Neural crest cell (in vitro differentiated cells): ENCODE measurements at regions not wholly inside any gene's neighbourhood (a gene's known extent, or its start where the extent isn't known, plus 50 kb on each side); places are given as distances from the start of the nearest gene placed in this dataset.
A peak's percentile ranks its signal among the peaks of the same experiment; 100 is the strongest.

Experiments
- DNase-seq: peaks from one replicate; pipeline ENCODE4 v3.0.0; 2021; ENCODE audit warnings: low read depth, mixed read lengths, low spot score
- H3K27ac Mint-ChIP-seq: one replicate; pipeline ENCODE4 v1.8.0; 2021; ENCODE audit warnings: mild to moderate bottlenecking, mixed read lengths; ENCODE audit not compliant: unreplicated experiment
- H3K27me3 Mint-ChIP-seq: 2 replicates; pipeline ENCODE4 v1.8.0; 2021; ENCODE audit warnings: low read depth, mild to moderate bottlenecking, mixed read lengths
- H3K36me3 Mint-ChIP-seq: 2 replicates; pipeline ENCODE4 v1.8.0; 2021; ENCODE audit warnings: low read depth, mild to moderate bottlenecking, mixed read lengths
- H3K4me1 Mint-ChIP-seq: 2 replicates; pipeline ENCODE4 v1.8.0; 2021; ENCODE audit warnings: mixed read lengths
- H3K4me3 Mint-ChIP-seq: one replicate; pipeline ENCODE4 v1.8.0; 2021; ENCODE audit warnings: mild to moderate bottlenecking, mixed read lengths
- H3K9me3 Mint-ChIP-seq: 2 replicates; pipeline ENCODE4 v1.8.0; 2021; ENCODE audit warnings: mixed read lengths
- CTCF ChIP-seq: fragments of 200-600 bp; sonication (generic); conservative IDR thresholded peaks from 2 replicates; pipeline ENCODE4 v1.5.0; 2021; ENCODE audit warnings: antibody characterized with exemption, mild to moderate bottlenecking

DNA sequence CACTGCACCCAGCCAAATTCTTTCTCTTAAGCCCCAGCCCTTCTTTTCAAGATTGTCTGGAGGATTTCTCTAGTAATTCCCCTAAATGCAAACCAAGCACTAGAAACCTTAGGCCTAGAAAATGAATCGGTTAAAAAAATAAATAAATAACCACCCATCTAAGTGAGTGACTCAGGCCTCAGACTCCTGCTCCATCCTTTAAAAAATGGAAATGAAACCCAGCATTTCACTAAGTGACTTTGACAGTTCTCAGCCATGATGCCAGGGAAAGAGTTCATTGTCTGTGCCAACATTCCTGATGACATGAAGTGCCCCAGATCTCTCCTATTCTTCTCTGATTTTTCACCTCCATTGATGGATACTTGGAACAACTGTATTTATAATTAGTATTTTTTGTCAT is 415.2 kb upstream of the DAB1 start:
- H3K4me1 Mint-ChIP-seq: no peaks in the 10 kb centered on the region
- peaks cover 13% of the 10 kb centered on the region for H3K9me3 Mint-ChIP-seq
- H3K27me3 Mint-ChIP-seq: no peaks in the 10 kb centered on the region
- H3K27ac Mint-ChIP-seq: no peak overlapping the region
- H3K4me3 Mint-ChIP-seq: no peak overlapping the region
- peaks cover 26% of the 10 kb centered on the region for H3K36me3 Mint-ChIP-seq
- no peak for TF ChIP-seq CTCF
- no peak for DNase-seq

DNA sequence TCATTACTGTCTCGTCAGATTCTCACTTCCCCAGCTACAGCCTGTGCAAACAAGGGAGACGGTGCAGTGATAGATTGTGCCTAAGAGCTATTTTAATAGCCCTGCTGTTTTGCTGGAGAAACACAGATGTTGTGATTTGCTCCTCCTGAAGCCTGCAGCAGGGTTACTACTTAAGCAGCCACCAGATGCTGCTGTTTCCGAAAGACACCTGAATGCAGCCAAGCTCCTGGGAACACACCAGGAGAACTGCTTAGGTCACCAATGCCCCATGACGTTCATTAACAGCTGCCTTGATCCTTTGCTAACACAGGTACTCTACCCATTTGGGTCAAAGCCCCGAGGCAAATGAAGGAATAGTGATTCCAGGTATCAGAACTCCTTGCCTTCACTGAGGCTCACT is 411.8 kb upstream of the DAB1 start:
- no peak for DNase-seq
- no peaks in the 10 kb centered on the region for H3K27me3 Mint-ChIP-seq
- H3K4me1 Mint-ChIP-seq: peaks cover 19% of the 10 kb centered on the region
- no peak for TF ChIP-seq CTCF
- H3K36me3 Mint-ChIP-seq: peaks cover 8% of the 10 kb centered on the region
- H3K4me3 Mint-ChIP-seq: no peak overlapping the region
- H3K9me3 Mint-ChIP-seq: peaks cover 3% of the 10 kb centered on the region
- H3K27ac Mint-ChIP-seq: no peak overlapping the region

- H3K9me3 Mint-ChIP-seq: no peaks in the 10 kb centered on the region
- H3K27me3 Mint-ChIP-seq: no peaks in the 10 kb centered on the region
- TF ChIP-seq CTCF: no peak
- H3K36me3 Mint-ChIP-seq: no peaks in the 10 kb centered on the region
- DNase-seq: no peak
- no peak overlapping the region for H3K4me3 Mint-ChIP-seq
- H3K4me1 Mint-ChIP-seq: peaks cover 19% of the 10 kb centered on the region
- no peak overlapping the region for H3K27ac Mint-ChIP-seq
Measured at GRCh38 chr1:57833296-57833695, 409.4 kb upstream of the DAB1 start.

- H3K36me3 Mint-ChIP-seq: no peaks in the 10 kb centered on the region
- H3K4me1 Mint-ChIP-seq: peaks cover 19% of the 10 kb centered on the region
- H3K9me3 Mint-ChIP-seq: no peaks in the 10 kb centered on the region
- peak overlapping the region; percentile 28 for H3K27ac Mint-ChIP-seq
- no peak for TF ChIP-seq CTCF
- peak; percentile 1 for DNase-seq
- peak overlapping the region; percentile 70 for H3K4me3 Mint-ChIP-seq
- no peaks in the 10 kb centered on the region for H3K27me3 Mint-ChIP-seq
Measured at GRCh38 chr1:57832612-57833011, 408.8 kb upstream of the DAB1 start.

DNA sequence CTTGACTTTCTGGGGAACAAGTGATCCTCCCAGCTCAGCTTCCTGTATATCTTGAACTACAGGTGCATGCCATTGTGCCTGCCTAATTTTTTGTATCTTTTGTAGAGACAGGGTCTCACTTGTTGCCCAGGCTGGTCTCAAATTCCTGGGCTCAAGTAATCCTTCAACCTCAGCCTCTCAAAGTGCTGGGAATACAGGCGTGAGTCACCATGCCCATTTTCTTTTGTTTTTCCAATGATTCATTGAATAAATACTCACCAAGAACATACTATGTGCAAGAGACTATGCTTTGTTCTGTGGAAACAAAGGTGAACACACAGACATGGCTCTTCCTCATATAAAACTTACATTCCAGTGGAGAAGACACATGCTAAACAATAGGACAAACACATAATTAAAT is 407.8 kb upstream of the DAB1 start:
- Mint-ChIP-seq H3K4me3 (no peak overlapping the region), H3K36me3 (no peaks in the 10 kb centered on the region), H3K27me3 (no peaks in the 10 kb centered on the region), H3K4me1 (peaks cover 27% of the 10 kb centered on the region), H3K27ac (no peak overlapping the region), H3K9me3 (no peaks in the 10 kb centered on the region)
- DNase-seq: no peak
- TF ChIP-seq CTCF: no peak

DNA sequence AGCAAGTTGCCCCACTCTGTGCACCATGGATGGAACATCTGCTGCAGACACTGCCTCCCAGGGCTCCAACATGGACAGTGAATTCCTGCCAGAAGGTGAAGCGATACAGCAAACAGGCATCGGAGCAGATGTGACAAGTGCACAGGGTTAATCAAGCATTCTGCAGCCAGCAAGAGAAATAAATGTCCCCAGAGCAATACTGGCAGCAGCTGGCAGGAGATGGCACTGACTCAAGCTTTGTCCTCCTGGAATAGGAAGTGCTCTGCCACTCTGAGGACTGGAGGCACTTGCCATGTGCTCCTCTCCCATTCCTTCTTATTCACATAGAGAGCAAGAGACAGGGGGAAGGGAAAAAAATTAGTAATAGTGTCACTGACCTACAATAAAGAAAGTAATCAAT is 402.7 kb upstream of the DAB1 start:
- no peak overlapping the region for H3K27ac Mint-ChIP-seq
- no peaks in the 10 kb centered on the region for H3K27me3 Mint-ChIP-seq
- no peak for TF ChIP-seq CTCF
- DNase-seq: no peak
- no peaks in the 10 kb centered on the region for H3K36me3 Mint-ChIP-seq
- H3K9me3 Mint-ChIP-seq: no peaks in the 10 kb centered on the region
- peaks cover 13% of the 10 kb centered on the region for H3K4me1 Mint-ChIP-seq
- H3K4me3 Mint-ChIP-seq: no peak overlapping the region
